Midbrain (tissue), 1 donor: ENCODE measurements at regions not wholly inside any gene's neighbourhood (a gene's known extent, or its start where the extent isn't known, plus 50 kb on each side); places are given as distances from the start of the nearest gene placed in this dataset.

ENCODE experiments used
- DNase-seq: peaks from one replicate; lab custom pipeline; 2025; lab: John Stamatoyannopoulos, UW

- no peak for DNase-seq
Observed at GRCh38 chr5:31137676-31138075, 55.8 kb upstream of the CDH6 start.

- DNase-seq = no peak
Observed at GRCh38 chr5:31135542-31135941, 57.9 kb upstream of the CDH6 start.

- no peak for DNase-seq
Observed at GRCh38 chr5:31133488-31133887, 60.0 kb upstream of the CDH6 start.

GRCh38 chr5:31131381-31131891 is 62.0 kb upstream of the CDH6 start:
- no peak for DNase-seq

- no peak for DNase-seq
Observed at GRCh38 chr5:31130676-31131075, 62.8 kb upstream of the CDH6 start.

- no peak for DNase-seq
Observed at GRCh38 chr5:31124651-31125305, 68.7 kb upstream of the CDH6 start.

- DNase-seq = no peak
Observed at GRCh38 chr5:31124026-31124425, 69.5 kb upstream of the CDH6 start.

- no peak for DNase-seq
Observed at GRCh38 chr5:31122998-31123951, 70.2 kb upstream of the CDH6 start.

- no peak for DNase-seq
Observed at GRCh38 chr5:31121224-31121623, 72.3 kb upstream of the CDH6 start.

GRCh38 chr5:31120642-31120948 is 72.9 kb upstream of the CDH6 start:
- DNase-seq = no peak

- DNase-seq = no peak
Observed at GRCh38 chr5:31119938-31120641, 73.4 kb upstream of the CDH6 start.

GRCh38 chr5:31116466-31117031 is 76.9 kb upstream of the CDH6 start:
- DNase-seq = no peak

GRCh38 chr5:31114817-31115216 is 78.7 kb upstream of the CDH6 start:
- no peak for DNase-seq

GRCh38 chr5:31113666-31114350 is 79.7 kb upstream of the CDH6 start:
- no peak for DNase-seq

GRCh38 chr5:31113101-31113500 is 80.4 kb upstream of the CDH6 start:
- DNase-seq = no peak

- no peak for DNase-seq
Observed at GRCh38 chr5:31107091-31107518, 86.4 kb upstream of the CDH6 start.

GRCh38 chr5:31106691-31107090 is 86.8 kb upstream of the CDH6 start:
- no peak for DNase-seq

GRCh38 chr5:31106278-31106677 is 87.2 kb upstream of the CDH6 start:
- no peak for DNase-seq

- DNase-seq = no peak
Observed at GRCh38 chr5:31104775-31105174, 88.7 kb upstream of the CDH6 start.

- DNase-seq = no peak
Observed at GRCh38 chr5:31100781-31101310, 92.6 kb upstream of the CDH6 start.

- no peak for DNase-seq
Observed at GRCh38 chr5:31100047-31100575, 93.4 kb upstream of the CDH6 start.
